ENCODE measurements at regions not wholly inside any gene's neighbourhood (a gene's known extent, or its start where the extent isn't known, plus 50 kb on each side); places are given as distances from the start of the nearest gene placed in this dataset.

- H2AFZ ChIP-seq (ENCODE audit: low read length), result no peak overlapping the region
- H3K9me3 ChIP-seq (ENCODE audit: low read length), result no peaks in the 10 kb centered on the region
- intact Hi-C loops (cut with micrococcal nuclease), result no loop called here
- no peaks in the 10 kb centered on the region for H3K27me3 ChIP-seq (ENCODE audit: low read length)
- no peak for DNase-seq
- POLR2A ChIA-PET (ENCODE audit: unreplicated experiment), result no interaction called here
- H3K4me2 ChIP-seq (ENCODE audit: low read length), result no peak overlapping the region
- no peak overlapping the region for H3K27ac ChIP-seq (ENCODE audit: low read length)
- H4K20me1 ChIP-seq (ENCODE audit: low read length), result no peaks in the 10 kb centered on the region
- no peaks in the 10 kb centered on the region for H3K9me2 ChIP-seq (replicated peaks; ENCODE audit: low read length)
- H3K9ac ChIP-seq (ENCODE audit: low read length), result no peak overlapping the region
- no peak for ATAC-seq
- no TSS peak for BruUV-seq (replicated peaks)
- no peaks in the 10 kb centered on the region for H3K4me1 ChIP-seq (ENCODE audit: insufficient read depth, low read length)
- TF ChIP-seq EZH2 (IDR thresholded peaks at IDR 0.05; ENCODE audit: low read length, unreplicated experiment) (no peak), EZH2phosphoT487 (IDR thresholded peaks at IDR 0.05; ENCODE audit: borderline replicate concordance, low read length) (no peak), CTCF (conservative IDR thresholded peaks at IDR 0.05; ENCODE audit: low read depth, low read length) (no peak)
- no peaks in the 10 kb centered on the region for H3K79me2 ChIP-seq (ENCODE audit: low read length)
- H3F3A ChIP-seq (ENCODE audit: low read length, unreplicated experiment), result no peaks in the 10 kb centered on the region
- CTCF ChIA-PET, result interaction anchor here (0.6 kb wide), 1 partner anchor 396 kb away, joined by 3 read pairs; no protein-coding TSS in a partner anchor
- no peaks in the 10 kb centered on the region for H3K36me3 ChIP-seq (ENCODE audit: low read depth, low read length)
- no peak overlapping the region for H3K4me3 ChIP-seq (ENCODE audit: low read length)
These were observed 83.1 kb upstream of the GAREM1 start for GRCh38 chr18:32553640-32554365.

GRCh38 chr18:32553174-32553573 is 82.5 kb upstream of the GAREM1 start:
- no peaks in the 10 kb centered on the region for H3K4me1 ChIP-seq (ENCODE audit: insufficient read depth, low read length)
- H4K20me1 ChIP-seq (ENCODE audit: low read length), result no peaks in the 10 kb centered on the region
- ATAC-seq, result no peak
- H3K4me3 ChIP-seq (ENCODE audit: low read length), result no peak overlapping the region
- intact Hi-C loops (cut with micrococcal nuclease), result no loop called here
- no TSS peak for BruUV-seq (replicated peaks)
- no peaks in the 10 kb centered on the region for H3K9me3 ChIP-seq (ENCODE audit: low read length)
- DNase-seq, result no peak
- H3K9me2 ChIP-seq (replicated peaks; ENCODE audit: low read length), result no peaks in the 10 kb centered on the region
- TF ChIP-seq EZH2 (IDR thresholded peaks at IDR 0.05; ENCODE audit: low read length, unreplicated experiment) (no peak), EZH2phosphoT487 (IDR thresholded peaks at IDR 0.05; ENCODE audit: borderline replicate concordance, low read length) (no peak), CTCF (conservative IDR thresholded peaks at IDR 0.05; ENCODE audit: low read depth, low read length) (no peak)
- no peaks in the 10 kb centered on the region for H3K27me3 ChIP-seq (ENCODE audit: low read length)
- no peaks in the 10 kb centered on the region for H3F3A ChIP-seq (ENCODE audit: low read length, unreplicated experiment)
- ChIA-PET POLR2A (ENCODE audit: unreplicated experiment) (no interaction called here), CTCF (no interaction called here)
- H3K36me3 ChIP-seq (ENCODE audit: low read depth, low read length), result no peaks in the 10 kb centered on the region
- no peaks in the 10 kb centered on the region for H3K79me2 ChIP-seq (ENCODE audit: low read length)
- no peak overlapping the region for H3K4me2 ChIP-seq (ENCODE audit: low read length)
- H3K9ac ChIP-seq (ENCODE audit: low read length), result no peak overlapping the region
- H3K27ac ChIP-seq (ENCODE audit: low read length), result no peak overlapping the region
- no peak overlapping the region for H2AFZ ChIP-seq (ENCODE audit: low read length)

- Histone ChIP-seq H3K4me3 (ENCODE audit: low read length) (no peak overlapping the region), H3K9me3 (ENCODE audit: low read length) (no peaks in the 10 kb centered on the region), H3K27me3 (ENCODE audit: low read length) (no peaks in the 10 kb centered on the region), H2AFZ (ENCODE audit: low read length) (no peak overlapping the region), H3K36me3 (ENCODE audit: low read depth, low read length) (no peaks in the 10 kb centered on the region), H3K4me2 (ENCODE audit: low read length) (no peak overlapping the region), H3F3A (ENCODE audit: low read length, unreplicated experiment) (no peaks in the 10 kb centered on the region), H3K4me1 (ENCODE audit: insufficient read depth, low read length) (no peaks in the 10 kb centered on the region), H3K9me2 (replicated peaks; ENCODE audit: low read length) (no peaks in the 10 kb centered on the region), H4K20me1 (ENCODE audit: low read length) (no peaks in the 10 kb centered on the region), H3K27ac (ENCODE audit: low read length) (no peak overlapping the region), H3K9ac (ENCODE audit: low read length) (no peak overlapping the region), H3K79me2 (ENCODE audit: low read length) (no peaks in the 10 kb centered on the region)
- POLR2A ChIA-PET (ENCODE audit: unreplicated experiment), result no interaction called here
- no TSS peak for BruUV-seq (replicated peaks)
- DNase-seq (peak; percentile 65), ATAC-seq (peak; percentile 66)
- intact Hi-C loops (cut with micrococcal nuclease), result loop anchor here (1.0 kb wide), 2 partner anchors 281 to 394 kb away; no protein-coding TSS in a partner anchor
- CTCF ChIA-PET, result interaction anchor here (0.7 kb wide), 1 partner anchor 394 kb away, joined by 8 read pairs; no protein-coding TSS in a partner anchor
- TF ChIP-seq EZH2 (IDR thresholded peaks at IDR 0.05; ENCODE audit: low read length, unreplicated experiment), result no peak
- TF ChIP-seq CTCF (conservative IDR thresholded peaks at IDR 0.05; ENCODE audit: low read depth, low read length), result peak; percentile 57
- TF ChIP-seq EZH2phosphoT487 (IDR thresholded peaks at IDR 0.05; ENCODE audit: borderline replicate concordance, low read length), result no peak
These were observed 81.8 kb upstream of the GAREM1 start for GRCh38 chr18:32552421-32553030.
